ENCODE measurements at regions not wholly inside any gene's neighbourhood (a gene's known extent, or its start where the extent isn't known, plus 50 kb on each side); places are given as distances from the start of the nearest gene placed in this dataset.

DNA sequence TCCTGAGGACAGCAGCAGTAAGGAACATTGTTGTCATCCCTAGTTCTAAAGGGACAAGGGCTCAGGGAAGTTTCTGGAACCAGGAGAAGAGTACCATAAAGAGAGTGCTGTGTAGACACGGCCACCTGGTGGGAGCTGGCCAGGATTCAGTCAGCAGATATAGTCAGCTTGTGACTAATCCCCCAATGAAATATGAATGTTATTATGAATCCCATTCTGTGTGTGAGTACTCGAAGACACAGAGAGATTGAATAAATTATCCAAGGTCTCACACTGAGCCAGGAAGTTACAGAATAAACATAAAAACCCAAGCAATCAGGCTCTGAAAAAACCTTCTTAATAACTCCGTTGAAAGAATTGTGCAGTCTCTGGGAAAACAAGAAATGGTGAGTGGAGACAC is 1359.5 kb downstream of the AACS start:
- DNase-seq (no peak), ATAC-seq (no peak)
- 58 to 73% (median 65%) methylated on average over 3 of the region's 3 CpGs for WGBS, 4 donors
- Histone ChIP-seq H3K4me3 (no peak overlapping the region), H3K4me1 (no peaks in the 10 kb centered on the region), H3K36me3 (no peaks in the 10 kb centered on the region), H3K27ac (no peak overlapping the region), H3K27me3 (no peaks in the 10 kb centered on the region), H3K9me3 (peaks cover 0 to 3% (median 0%) of the 10 kb centered on the region in 12 donors)
- no peak for TF ChIP-seq POLR2A (IDR thresholded peaks at IDR 0.05)
- TF ChIP-seq, protein P1, sequence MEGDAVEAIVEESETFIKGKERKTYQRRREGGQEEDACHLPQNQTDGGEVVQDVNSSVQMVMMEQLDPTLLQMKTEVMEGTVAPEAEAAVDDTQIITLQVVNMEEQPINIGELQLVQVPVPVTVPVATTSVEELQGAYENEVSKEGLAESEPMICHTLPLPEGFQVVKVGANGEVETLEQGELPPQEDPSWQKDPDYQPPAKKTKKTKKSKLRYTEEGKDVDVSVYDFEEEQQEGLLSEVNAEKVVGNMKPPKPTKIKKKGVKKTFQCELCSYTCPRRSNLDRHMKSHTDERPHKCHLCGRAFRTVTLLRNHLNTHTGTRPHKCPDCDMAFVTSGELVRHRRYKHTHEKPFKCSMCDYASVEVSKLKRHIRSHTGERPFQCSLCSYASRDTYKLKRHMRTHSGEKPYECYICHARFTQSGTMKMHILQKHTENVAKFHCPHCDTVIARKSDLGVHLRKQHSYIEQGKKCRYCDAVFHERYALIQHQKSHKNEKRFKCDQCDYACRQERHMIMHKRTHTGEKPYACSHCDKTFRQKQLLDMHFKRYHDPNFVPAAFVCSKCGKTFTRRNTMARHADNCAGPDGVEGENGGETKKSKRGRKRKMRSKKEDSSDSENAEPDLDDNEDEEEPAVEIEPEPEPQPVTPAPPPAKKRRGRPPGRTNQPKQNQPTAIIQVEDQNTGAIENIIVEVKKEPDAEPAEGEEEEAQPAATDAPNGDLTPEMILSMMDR (IDR thresholded peaks at IDR 0.05) = no peak
- intact Hi-C loops (cut with DNase I) = no loop called here

DNA sequence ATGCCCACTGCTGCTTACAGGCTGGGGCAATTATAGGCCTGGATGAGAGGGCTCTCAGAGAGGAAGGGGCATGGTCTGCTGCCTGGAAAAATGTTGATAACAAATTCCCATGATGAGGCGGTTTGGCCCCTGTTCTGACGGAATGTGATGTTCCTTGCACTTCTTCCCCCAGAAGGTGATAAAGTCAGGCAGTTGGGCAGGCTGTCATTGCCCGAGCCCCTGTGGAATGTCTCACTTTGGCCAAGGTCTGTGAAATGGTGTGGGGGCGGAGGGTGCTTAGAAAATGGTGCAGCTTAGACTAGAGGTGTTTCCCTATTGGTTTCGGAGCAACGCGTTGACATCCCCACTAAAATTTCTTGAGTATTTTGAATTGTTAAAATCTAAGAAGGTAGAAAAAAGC is 1360.0 kb downstream of the AACS start:
- H3K4me1 ChIP-seq = no peaks in the 10 kb centered on the region
- no peak overlapping the region for H3K27ac ChIP-seq
- intact Hi-C loops (cut with DNase I) = no loop called here
- TF ChIP-seq POLR2A (IDR thresholded peaks at IDR 0.05) = no peak
- TF ChIP-seq, protein P1 (IDR thresholded peaks at IDR 0.05) = no peak
- ATAC-seq (no peak), DNase-seq (no peak)
- H3K27me3 ChIP-seq = no peaks in the 10 kb centered on the region
- H3K36me3 ChIP-seq = no peaks in the 10 kb centered on the region
- H3K4me3 ChIP-seq = no peak overlapping the region
- H3K9me3 ChIP-seq = peaks cover 0 to 4% (median 0%) of the 10 kb centered on the region in 12 donors
- 49 to 51% (median 50%) methylated on average over 7 of the region's 7 CpGs for WGBS, 4 donors

DNA sequence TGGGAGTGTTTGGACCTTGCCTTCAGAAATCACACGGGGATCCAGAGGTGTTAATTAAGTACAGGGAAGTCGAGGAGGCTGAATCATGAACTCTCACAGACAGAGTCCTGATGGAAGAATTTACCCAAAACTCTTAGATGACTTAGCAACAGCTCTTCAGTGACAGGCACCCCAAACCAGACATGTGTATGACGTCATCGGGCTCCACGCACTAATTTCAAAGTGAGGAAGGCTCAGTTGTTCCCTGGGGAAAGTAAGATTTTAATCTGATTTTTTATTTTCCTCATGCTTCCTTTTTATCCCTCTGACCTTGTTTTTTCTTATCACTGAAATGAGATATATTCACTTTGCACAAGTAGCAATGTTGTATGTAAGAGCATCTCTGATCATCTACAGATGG is 1363.5 kb downstream of the AACS start:
- 70 to 75% (median 74%) methylated on average over 5 of the region's 5 CpGs for WGBS, 4 donors
- no peak for ATAC-seq

DNA sequence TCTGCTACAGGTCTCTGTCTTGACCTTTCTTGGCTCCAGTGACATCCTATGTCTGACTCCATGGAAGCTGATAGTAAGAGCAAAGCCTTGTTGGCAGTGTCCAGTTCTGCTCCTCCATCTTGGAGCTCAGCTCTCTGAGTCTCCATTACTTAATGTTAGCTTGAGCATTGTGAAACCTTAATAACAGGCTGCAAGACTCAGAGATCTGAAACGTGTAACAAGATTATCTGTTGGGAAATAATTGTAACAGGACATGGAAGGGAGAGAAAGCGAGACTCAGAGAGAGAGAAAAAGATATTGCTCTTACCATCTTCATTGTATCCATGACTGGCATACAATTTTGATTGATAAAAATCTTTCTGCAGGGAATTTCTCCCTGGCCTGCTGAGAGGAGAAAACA is 1365.7 kb downstream of the AACS start:
- DNase-seq (no peak), ATAC-seq (no peak)
- peaks cover 0 to 4% (median 0%) of the 10 kb centered on the region in 12 donors for H3K9me3 ChIP-seq
- intact Hi-C loops (cut with DNase I) = no loop called here
- WGBS, 4 donors = 46 to 53% (median 49%) methylated on average over 2 of the region's 2 CpGs
- TF ChIP-seq POLR2A (IDR thresholded peaks at IDR 0.05) = no peak
- TF ChIP-seq, protein P1 (IDR thresholded peaks at IDR 0.05) = no peak
- H3K27me3 ChIP-seq = no peaks in the 10 kb centered on the region
- no peaks in the 10 kb centered on the region for H3K36me3 ChIP-seq
- no peaks in the 10 kb centered on the region for H3K4me1 ChIP-seq
- no peak overlapping the region for H3K27ac ChIP-seq
- no peak overlapping the region for H3K4me3 ChIP-seq

More for the DNA sequence above, 1363.5 kb downstream of the AACS start:
- Histone ChIP-seq H3K36me3 (no peaks in the 10 kb centered on the region), H3K4me1 (no peaks in the 10 kb centered on the region), H3K4me3 (no peak overlapping the region), H3K9me3 (peaks cover 0 to 4% (median 0%) of the 10 kb centered on the region in 12 donors), H3K27ac (no peak overlapping the region), H3K27me3 (no peaks in the 10 kb centered on the region)
- intact Hi-C loops (cut with DNase I) = no loop called here
- TF ChIP-seq, protein P1 (IDR thresholded peaks at IDR 0.05) = no peak
- TF ChIP-seq POLR2A (IDR thresholded peaks at IDR 0.05) = no peak
- DNase-seq = no peak

Data from heart left ventricle (tissue), 16 donors.